DMS 273 treated with DMSO at 0.1 percent for 48 hours (cell line): ENCODE measurements at regions not wholly inside any gene's neighbourhood (a gene's known extent, or its start where the extent isn't known, plus 50 kb on each side); places are given as distances from the start of the nearest gene placed in this dataset.
A peak's percentile ranks its signal among the peaks of the same experiment; 100 is the strongest.

Experiments
- DNase-seq: peaks from one replicate; lab custom pipeline; 2025; lab: John Stamatoyannopoulos, UW

- DNase-seq = no peak
Measured at GRCh38 chr13:32861304-32861703, 154.9 kb upstream of the KL start.

- DNase-seq = no peak
Measured at GRCh38 chr13:32863596-32863995, 152.6 kb upstream of the KL start.

GRCh38 chr13:32866921-32867320 is 149.3 kb upstream of the KL start:
- no peak for DNase-seq

GRCh38 chr13:32877491-32877890 is 138.7 kb upstream of the KL start:
- no peak for DNase-seq

GRCh38 chr13:32878163-32878562 is 138.1 kb upstream of the KL start:
- no peak for DNase-seq

- no peak for DNase-seq
Measured at GRCh38 chr13:32880636-32881035, 135.6 kb upstream of the KL start.

GRCh38 chr13:32881074-32881776 is 135.0 kb upstream of the KL start:
- peak; percentile 44 for DNase-seq

GRCh38 chr13:32881777-32882145 is 134.5 kb upstream of the KL start:
- peak; percentile 45 for DNase-seq

GRCh38 chr13:32882691-32883090 is 133.5 kb upstream of the KL start:
- DNase-seq = no peak

GRCh38 chr13:32883474-32883873 is 132.7 kb upstream of the KL start:
- DNase-seq = peak; percentile 78

GRCh38 chr13:32887617-32888016 is 128.6 kb upstream of the KL start:
- DNase-seq = no peak

- no peak for DNase-seq
Measured at GRCh38 chr13:32889986-32890565, 126.1 kb upstream of the KL start.

- no peak for DNase-seq
Measured at GRCh38 chr13:32893176-32893575, 123.0 kb upstream of the KL start.

- DNase-seq = no peak
Measured at GRCh38 chr13:32894589-32895001, 121.6 kb upstream of the KL start.

- DNase-seq = no peak
Measured at GRCh38 chr13:32895296-32895695, 120.9 kb upstream of the KL start.

GRCh38 chr13:32897296-32897695 is 118.9 kb upstream of the KL start:
- DNase-seq = no peak

- no peak for DNase-seq
Measured at GRCh38 chr13:32902029-32902780, 114.0 kb upstream of the KL start.

- no peak for DNase-seq
Measured at GRCh38 chr13:32902874-32903273, 113.3 kb upstream of the KL start.

GRCh38 chr13:32903720-32904119 is 112.5 kb upstream of the KL start:
- DNase-seq = no peak

- DNase-seq = no peak
Measured at GRCh38 chr13:32904266-32904665, 112.0 kb upstream of the KL start.

- no peak for DNase-seq
Measured at GRCh38 chr13:32905063-32905863, 111.0 kb upstream of the KL start.

GRCh38 chr13:32905864-32906180 is 110.4 kb upstream of the KL start:
- no peak for DNase-seq

- DNase-seq = no peak
Measured at GRCh38 chr13:32907211-32907610, 109.0 kb upstream of the KL start.
